SK-N-SH treated with all-trans-retinoic acid at 6 μM for 48 hours (cell line): ENCODE measurements at regions not wholly inside any gene's neighbourhood (a gene's known extent, or its start where the extent isn't known, plus 50 kb on each side); places are given as distances from the start of the nearest gene placed in this dataset.

Experiments used
- ATAC-seq: fragments of 200-7000 bp; cut with Tn5 transposase; 3 replicates; pipeline ENCODE4 v1.9.1; 2020; ENCODE audit warnings: mild to moderate bottlenecking, moderate library complexity
- ARNTL ChIP-seq: fragments of 450-650 bp; formaldehyde crosslinking; IDR thresholded peaks from 2 replicates; pipeline ENCODE4 v1.5.0; 2020; ENCODE audit warnings: low read depth, mild to moderate bottlenecking, moderate library complexity, borderline replicate concordance
- CREB5 ChIP-seq: fragments of 250-450 bp; sonication (Bioruptor Pico); IDR thresholded peaks from 2 replicates; pipeline ENCODE4 v1.5.1; 2020; ENCODE audit warnings: low read depth, mild to moderate bottlenecking, moderate library complexity
- CSDC2 ChIP-seq: fragments of 250-450 bp; sonication (Bioruptor Pico); IDR thresholded peaks from 2 replicates; pipeline ENCODE4 v1.5.0; 2020; ENCODE audit warnings: mild to moderate bottlenecking, moderate library complexity
- CSRNP3 ChIP-seq: fragments of 250-450 bp; sonication (Bioruptor Pico); IDR thresholded peaks from 2 replicates; pipeline ENCODE4 v1.5.1; 2021; ENCODE audit warnings: mild to moderate bottlenecking, moderate library complexity
- ESRRG ChIP-seq: fragments of 250-450 bp; sonication (Bioruptor Pico); IDR thresholded peaks from 2 replicates; pipeline ENCODE4 v1.6.1; 2021; ENCODE audit warnings: mild to moderate bottlenecking
- GLIS3 ChIP-seq: fragments of 250-450 bp; sonication (Bioruptor Pico); IDR thresholded peaks from 2 replicates; pipeline ENCODE4 v1.5.0; 2020; ENCODE audit warnings: mild to moderate bottlenecking, moderate library complexity
- ISL1 ChIP-seq: fragments of 250-450 bp; sonication (Bioruptor Pico); IDR thresholded peaks from 2 replicates; pipeline ENCODE4 v2.1.2; 2022; ENCODE audit warnings: mild to moderate bottlenecking, moderate library complexity
- OSR1 ChIP-seq: fragments of 250-450 bp; sonication (Bioruptor Pico); IDR thresholded peaks from 2 replicates; pipeline ENCODE4 v1.8.0; 2022; ENCODE audit warnings: moderate library complexity, mild to moderate bottlenecking, inconsistent platforms
- PATZ1 ChIP-seq: fragments of 250-450 bp; sonication (Bioruptor Pico); IDR thresholded peaks from 2 replicates; pipeline ENCODE4 v1.8.0; 2020; ENCODE audit warnings: mild to moderate bottlenecking, moderate library complexity, borderline replicate concordance
- POU6F1 ChIP-seq: fragments of 250-450 bp; sonication (Bioruptor Pico); IDR thresholded peaks from 2 replicates; pipeline ENCODE4 v1.8.0; 2021; ENCODE audit warnings: low read depth, mild to moderate bottlenecking, moderate library complexity, borderline replicate concordance
- PPARA ChIP-seq: fragments of 250-450 bp; sonication (Bioruptor Pico); IDR thresholded peaks from 2 replicates; pipeline ENCODE4 v1.5.0; 2020; ENCODE audit warnings: mild to moderate bottlenecking, borderline replicate concordance
- SNAI2 ChIP-seq: fragments of 250-450 bp; sonication (Bioruptor Pico); IDR thresholded peaks from 2 replicates; pipeline ENCODE4 v1.5.0; 2020; ENCODE audit warnings: mild to moderate bottlenecking, moderate library complexity
- TCF4 ChIP-seq: fragments of 250-450 bp; sonication (Bioruptor Pico); IDR thresholded peaks from 2 replicates; pipeline ENCODE4 v1.8.0; 2021; ENCODE audit warnings: mild to moderate bottlenecking, moderate library complexity, borderline replicate concordance
- TOX ChIP-seq: fragments of 250-450 bp; sonication (Bioruptor Pico); IDR thresholded peaks from 2 replicates; pipeline ENCODE4 v1.8.0; 2021; ENCODE audit warnings: mild to moderate bottlenecking, moderate library complexity, borderline replicate concordance
- TSHZ2 ChIP-seq: fragments of 250-450 bp; sonication (Bioruptor Pico); IDR thresholded peaks from 2 replicates; pipeline ENCODE4 v1.5.0; 2020; ENCODE audit warnings: mild to moderate bottlenecking, moderate library complexity
- ZC3H10 ChIP-seq: fragments of 250-450 bp; sonication (Bioruptor Pico); IDR thresholded peaks from 2 replicates; pipeline ENCODE4 v1.5.1; 2021; ENCODE audit warnings: mild to moderate bottlenecking, moderate library complexity
- ZFP3 ChIP-seq: fragments of 250-450 bp; sonication (Bioruptor Pico); IDR thresholded peaks from 2 replicates; pipeline ENCODE4 v1.5.0; 2020; ENCODE audit warnings: mild to moderate bottlenecking, moderate library complexity
- ZFP30 ChIP-seq: fragments of 450-650 bp; formaldehyde crosslinking; IDR thresholded peaks from 2 replicates; pipeline ENCODE4 v1.5.0; 2022; ENCODE audit warnings: mild to moderate bottlenecking, moderate library complexity
- ZNF565 ChIP-seq: fragments of 450-650 bp; formaldehyde crosslinking; conservative IDR thresholded peaks from 2 replicates; pipeline ENCODE4 v1.5.0; 2020; ENCODE audit warnings: low read depth, mild to moderate bottlenecking, moderate library complexity
- ZNF70 ChIP-seq: fragments of 450-650 bp; formaldehyde crosslinking; IDR thresholded peaks from 2 replicates; pipeline ENCODE4 v1.5.0; 2020; ENCODE audit warnings: mild to moderate bottlenecking, moderate library complexity
- ZNF8 ChIP-seq: fragments of 450-650 bp; formaldehyde crosslinking; IDR thresholded peaks from 2 replicates; pipeline ENCODE4 v1.5.0; 2020; ENCODE audit warnings: mild to moderate bottlenecking, moderate library complexity

GRCh38 chr5:54743581-54743980 is 226.0 kb downstream of the SNX18 start:
- ATAC-seq = no peak
- TF ChIP-seq OSR1 (CRISPR knock-in tag) = no peak
- no peak for TF ChIP-seq TOX (CRISPR knock-in tag)
- no peak for TF ChIP-seq ESRRG (CRISPR knock-in tag)
- no peak for TF ChIP-seq CSDC2 (CRISPR knock-in tag)

- ATAC-seq = no peak
- TF ChIP-seq ZNF565 (CRISPR knock-in tag) (no peak), GLIS3 (CRISPR knock-in tag) (no peak), ZNF8 (no peak), PPARA (CRISPR knock-in tag) (no peak), ZC3H10 (CRISPR knock-in tag) (no peak), CSRNP3 (CRISPR knock-in tag) (no peak), ISL1 (CRISPR knock-in tag) (no peak), POU6F1 (CRISPR knock-in tag) (no peak), ARNTL (no peak), TCF4 (CRISPR knock-in tag) (no peak), ESRRG (CRISPR knock-in tag) (no peak), PATZ1 (CRISPR knock-in tag) (no peak), OSR1 (CRISPR knock-in tag) (no peak), CREB5 (CRISPR knock-in tag) (no peak), ZFP30 (CRISPR knock-in tag) (no peak)
Measured at GRCh38 chr5:54742417-54742891, 224.9 kb downstream of the SNX18 start.

- ATAC-seq = no peak
Measured at GRCh38 chr5:54741711-54742110, 224.2 kb downstream of the SNX18 start.

More at GRCh38 chr5:54741711-54742110, 224.2 kb downstream of the SNX18 start:
- no peak for TF ChIP-seq ARNTL
- TF ChIP-seq CSDC2 (CRISPR knock-in tag) = no peak
- TF ChIP-seq TSHZ2 (CRISPR knock-in tag) = no peak
- no peak for TF ChIP-seq PPARA (CRISPR knock-in tag)
- TF ChIP-seq PATZ1 (CRISPR knock-in tag) = no peak
- TF ChIP-seq ESRRG (CRISPR knock-in tag) = no peak
- no peak for TF ChIP-seq TCF4 (CRISPR knock-in tag)
- no peak for TF ChIP-seq OSR1 (CRISPR knock-in tag)
- TF ChIP-seq ZNF8 = no peak
- TF ChIP-seq CREB5 (CRISPR knock-in tag) = no peak
- no peak for TF ChIP-seq SNAI2 (CRISPR knock-in tag)
- no peak for TF ChIP-seq ZNF70 (CRISPR knock-in tag)
- TF ChIP-seq ZNF565 (CRISPR knock-in tag) = no peak
- TF ChIP-seq ZFP30 (CRISPR knock-in tag) = no peak
- no peak for TF ChIP-seq TOX (CRISPR knock-in tag)
- TF ChIP-seq ZFP3 (CRISPR knock-in tag) = no peak
- TF ChIP-seq POU6F1 (CRISPR knock-in tag) = no peak
